Subcutaneous abdominal adipose tissue (tissue), 5 donors: ENCODE measurements at regions not wholly inside any gene's neighbourhood (a gene's known extent, or its start where the extent isn't known, plus 50 kb on each side); places are given as distances from the start of the nearest gene placed in this dataset.
A peak's percentile ranks its signal among the peaks of the same experiment; 100 is the strongest.

ENCODE experiments used
- H3K27ac ChIP-seq: one replicate; pipeline ENCODE4 v1.7.0; 2013; ENCODE audit warnings: low read depth, mild to moderate bottlenecking, inconsistent platforms, low read length, moderate library complexity
- H3K27me3 ChIP-seq, 5 donors: one replicate each; pipeline ENCODE4 v1.7.0; 2013; ENCODE audit warnings: low read length in 5 of 5, inconsistent platforms in 1 of 5; ENCODE audit not compliant: control insufficient read depth in 5 of 5, insufficient read depth in 4 of 5
- H3K36me3 ChIP-seq, 5 donors: one replicate each; pipeline ENCODE4 v1.7.0; 2013; ENCODE audit warnings: low read length in 5 of 5; ENCODE audit not compliant: control insufficient read depth in 5 of 5, insufficient read depth in 5 of 5
- H3K4me1 ChIP-seq, 5 donors: one replicate each; pipeline ENCODE4 v1.7.0; 2013; ENCODE audit warnings: low read length in 5 of 5, mild to moderate bottlenecking in 3 of 5, moderate library complexity in 1 of 5; ENCODE audit not compliant: control insufficient read depth in 5 of 5, insufficient read depth in 5 of 5
- H3K4me3 ChIP-seq, 5 donors: one replicate each; pipeline ENCODE4 v1.7.0; 2013; ENCODE audit warnings: low read length in 5 of 5, low read depth in 1 of 5
- H3K9ac ChIP-seq, 5 donors: one replicate each; pipeline ENCODE4 v1.7.0; 2013; ENCODE audit warnings: low read length in 5 of 5, mild to moderate bottlenecking in 4 of 5, moderate library complexity in 3 of 5
- H3K9me3 ChIP-seq, 5 donors: one replicate each; pipeline ENCODE4 v1.7.0; 2013; ENCODE audit warnings: low read length in 5 of 5; ENCODE audit not compliant: control insufficient read depth in 5 of 5
- donor health status: healthy.
- donor health status: healthy.
- donor health status: healthy.
- donor health status: healthy.
- donor health status: healthy.

DNA sequence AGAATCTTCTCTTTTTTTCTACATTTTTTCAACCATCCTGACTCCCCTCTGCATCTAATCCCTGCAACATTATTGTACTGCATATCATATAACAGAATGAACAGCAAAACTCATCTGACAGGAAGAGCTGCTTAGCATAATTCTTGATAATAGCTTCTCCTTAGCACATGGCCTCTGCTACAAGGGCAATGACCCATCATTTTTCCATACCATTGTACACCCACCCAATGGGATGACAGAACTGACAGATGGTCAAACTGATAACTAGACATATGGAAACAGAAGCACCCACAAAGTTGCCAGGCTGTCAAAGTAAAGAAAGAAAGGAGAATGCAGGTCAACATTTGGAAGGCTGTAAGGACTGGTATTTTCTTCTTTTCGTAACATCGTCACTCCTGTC is 390.4 kb upstream of the USP15 start:
- Histone ChIP-seq H3K27ac (no peak overlapping the region), H3K36me3 (no peaks in the 10 kb centered on the region), H3K27me3 (no peaks in the 10 kb centered on the region), H3K9ac (no peak overlapping the region), H3K9me3 (no peaks in the 10 kb centered on the region), H3K4me1 (peaks cover 0 to 8% (median 0%) of the 10 kb centered on the region in 5 donors), H3K4me3 (no peak overlapping the region)

- Histone ChIP-seq H3K36me3 (no peaks in the 10 kb centered on the region), H3K4me3 (no peak overlapping the region), H3K27ac (no peak overlapping the region), H3K4me1 (peaks cover 0 to 5% (median 0%) of the 10 kb centered on the region in 5 donors), H3K9me3 (no peaks in the 10 kb centered on the region), H3K27me3 (no peaks in the 10 kb centered on the region), H3K9ac (no peak overlapping the region)
These were observed 389.3 kb upstream of the USP15 start for GRCh38 chr12:61870658-61871484.

- no peak overlapping the region for H3K4me3 ChIP-seq
- no peak overlapping the region for H3K9ac ChIP-seq
- H3K27ac ChIP-seq = no peak overlapping the region
- H3K4me1 ChIP-seq = peaks cover 0 to 5% (median 0%) of the 10 kb centered on the region in 5 donors
- H3K36me3 ChIP-seq = no peaks in the 10 kb centered on the region
- H3K9me3 ChIP-seq = no peaks in the 10 kb centered on the region
- no peaks in the 10 kb centered on the region for H3K27me3 ChIP-seq
These were observed 388.8 kb upstream of the USP15 start for GRCh38 chr12:61871485-61871810.

- no peak overlapping the region for H3K27ac ChIP-seq
- no peak overlapping the region for H3K9ac ChIP-seq
- no peaks in the 10 kb centered on the region for H3K27me3 ChIP-seq
- no peaks in the 10 kb centered on the region for H3K36me3 ChIP-seq
- no peaks in the 10 kb centered on the region for H3K4me1 ChIP-seq
- no peak overlapping the region for H3K4me3 ChIP-seq
- H3K9me3 ChIP-seq = no peaks in the 10 kb centered on the region
These were observed 381.0 kb upstream of the USP15 start for GRCh38 chr12:61879229-61879628.

- Histone ChIP-seq H3K4me1 (peaks cover 0 to 1% (median 0%) of the 10 kb centered on the region in 5 donors), H3K4me3 (no peak overlapping the region), H3K9me3 (no peaks in the 10 kb centered on the region), H3K9ac (no peak overlapping the region), H3K27ac (no peak overlapping the region), H3K36me3 (no peaks in the 10 kb centered on the region), H3K27me3 (no peaks in the 10 kb centered on the region)
These were observed 380.0 kb upstream of the USP15 start for GRCh38 chr12:61880186-61880585.

DNA sequence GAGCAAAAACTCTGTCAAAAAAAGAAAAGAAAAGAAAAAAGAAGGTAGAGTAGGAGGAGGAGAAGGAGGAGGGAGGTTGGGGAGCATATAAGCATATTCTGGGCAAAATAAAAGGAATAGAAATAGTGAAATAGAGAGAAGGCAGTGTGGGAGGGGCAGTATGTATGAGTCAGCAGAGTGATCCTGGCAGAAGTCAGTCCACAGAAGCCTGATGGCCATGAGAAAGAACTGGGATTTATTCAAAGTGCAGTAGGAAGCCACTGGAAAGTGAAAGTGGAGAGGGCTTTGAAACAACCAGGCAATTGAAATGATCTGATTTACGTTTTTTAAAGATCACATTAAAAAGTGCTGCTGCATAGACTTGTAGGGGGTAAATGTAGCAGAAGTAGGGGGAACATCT is 368.6 kb upstream of the USP15 start:
- Histone ChIP-seq H3K9ac (no peak overlapping the region), H3K4me1 (peaks cover 0 to 5% (median 0%) of the 10 kb centered on the region in 5 donors), H3K27ac (no peak overlapping the region), H3K9me3 (no peaks in the 10 kb centered on the region), H3K36me3 (no peaks in the 10 kb centered on the region), H3K4me3 (peak overlapping the region in 1 of 5 donors; percentile 29), H3K27me3 (no peaks in the 10 kb centered on the region)

DNA sequence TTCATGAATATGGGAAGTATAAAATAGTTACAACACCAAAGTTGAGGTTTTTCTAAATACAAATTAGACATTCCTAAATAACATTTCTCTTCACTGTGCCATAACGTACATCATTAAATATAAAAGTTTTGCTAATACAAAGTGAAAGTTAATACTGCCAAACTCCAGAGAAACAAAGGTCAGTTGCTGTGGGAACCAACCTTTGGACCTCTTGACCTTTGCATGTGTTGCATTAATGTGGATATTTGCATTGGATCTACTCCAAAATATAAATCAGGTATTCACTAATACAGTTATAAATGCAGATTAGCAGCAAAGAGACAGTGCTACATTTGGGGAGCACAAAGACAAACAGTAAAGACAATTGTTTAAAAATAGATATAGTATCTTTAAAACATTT is 366.0 kb upstream of the USP15 start:
- H3K27me3 ChIP-seq = no peaks in the 10 kb centered on the region
- peaks cover 0 to 5% (median 0%) of the 10 kb centered on the region in 5 donors for H3K4me1 ChIP-seq
- H3K4me3 ChIP-seq = no peak overlapping the region
- H3K9me3 ChIP-seq = peaks cover 0 to 9% (median 8%) of the 10 kb centered on the region in 5 donors
- H3K9ac ChIP-seq = no peak overlapping the region
- H3K27ac ChIP-seq = no peak overlapping the region
- no peaks in the 10 kb centered on the region for H3K36me3 ChIP-seq

DNA sequence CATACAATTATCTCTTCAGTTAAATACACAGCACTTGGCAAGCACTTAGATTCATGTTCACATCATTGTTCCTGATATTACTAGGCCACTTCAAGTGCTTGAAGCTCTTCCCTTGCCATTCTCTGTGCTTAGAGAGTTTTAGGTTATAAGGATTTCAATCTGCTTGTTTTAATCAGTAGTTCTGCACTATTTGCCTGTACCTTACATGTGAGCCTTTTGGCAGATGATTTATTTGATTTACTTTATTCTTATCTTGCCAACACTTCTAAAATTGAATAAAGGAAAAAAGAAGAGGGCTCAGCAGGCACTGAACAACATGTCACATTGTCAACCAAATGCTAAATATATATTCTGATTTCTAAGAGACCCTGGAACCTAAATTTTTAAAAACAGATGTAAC is 363.8 kb upstream of the USP15 start:
- no peaks in the 10 kb centered on the region for H3K36me3 ChIP-seq

GRCh38 chr12:61902403-61902802 is 357.8 kb upstream of the USP15 start:
- peaks cover 0 to 9% (median 8%) of the 10 kb centered on the region in 5 donors for H3K9me3 ChIP-seq
- no peaks in the 10 kb centered on the region for H3K27me3 ChIP-seq
- no peaks in the 10 kb centered on the region for H3K4me1 ChIP-seq
- no peaks in the 10 kb centered on the region for H3K36me3 ChIP-seq
- no peak overlapping the region for H3K9ac ChIP-seq
- H3K27ac ChIP-seq = no peak overlapping the region
- no peak overlapping the region for H3K4me3 ChIP-seq

More for the DNA sequence above, 363.8 kb upstream of the USP15 start:
- Histone ChIP-seq H3K27me3 (no peaks in the 10 kb centered on the region), H3K9me3 (peaks cover 0 to 9% (median 8%) of the 10 kb centered on the region in 5 donors), H3K9ac (no peak overlapping the region), H3K27ac (no peak overlapping the region), H3K4me1 (peaks cover 0 to 5% (median 0%) of the 10 kb centered on the region in 5 donors), H3K4me3 (no peak overlapping the region)

DNA sequence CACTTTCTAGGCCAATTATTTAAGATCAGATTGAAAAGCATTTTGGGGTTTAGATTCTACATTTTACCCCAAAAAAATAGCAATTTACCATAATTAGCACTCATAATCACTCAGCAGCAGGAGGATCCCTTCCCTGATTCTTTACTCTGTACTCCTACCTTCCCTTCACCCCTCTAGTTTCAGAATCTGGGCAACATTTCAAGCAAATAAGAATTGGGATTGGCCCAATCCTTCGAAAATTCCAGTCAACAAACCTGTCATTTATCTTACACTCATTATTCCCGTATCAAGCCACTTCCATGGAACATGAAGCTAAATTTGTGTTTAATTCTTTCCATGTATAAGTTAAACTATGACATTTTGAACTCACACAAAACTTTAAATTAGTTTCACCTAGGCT is 349.1 kb upstream of the USP15 start:
- Histone ChIP-seq H3K27me3 (no peaks in the 10 kb centered on the region), H3K9me3 (no peaks in the 10 kb centered on the region), H3K27ac (no peak overlapping the region), H3K4me1 (peaks cover 0 to 6% (median 2%) of the 10 kb centered on the region in 5 donors), H3K4me3 (no peak overlapping the region), H3K36me3 (no peaks in the 10 kb centered on the region), H3K9ac (no peak overlapping the region)
